ENCODE measurements at regions not wholly inside any gene's neighbourhood (a gene's known extent, or its start where the extent isn't known, plus 50 kb on each side); places are given as distances from the start of the nearest gene placed in this dataset.

DNA sequence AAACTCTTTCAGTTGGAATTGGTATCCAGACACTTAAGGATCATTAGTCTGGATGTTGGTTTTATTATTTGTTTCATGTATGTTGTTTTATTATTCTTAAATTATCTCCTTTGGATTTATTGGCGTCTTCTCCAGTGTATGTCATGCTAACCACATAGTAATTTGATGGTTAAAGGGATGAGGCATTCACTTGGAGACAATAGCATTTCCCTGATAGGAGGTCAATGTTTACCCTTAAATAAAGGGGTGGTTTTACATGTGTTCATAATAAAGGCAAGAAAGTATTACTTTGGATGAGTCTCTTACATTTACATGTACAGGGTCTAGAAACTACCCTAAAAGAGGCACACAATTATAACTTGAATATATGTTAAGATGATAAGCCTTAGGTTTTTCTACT lies 51.2 kb upstream of the RNF144B start:
- no peaks in the 10 kb centered on the region for H3K36me3 ChIP-seq (replicated peaks; ENCODE audit: control insufficient read depth, insufficient read depth, low read length)
- DNase-seq: no peak
- H3K4me3 ChIP-seq (ENCODE audit: insufficient read depth, low read depth, low read length): no peak overlapping the region
- no peaks in the 10 kb centered on the region for H3K27me3 ChIP-seq (ENCODE audit: control insufficient read depth, insufficient read depth, low read length)

DNA sequence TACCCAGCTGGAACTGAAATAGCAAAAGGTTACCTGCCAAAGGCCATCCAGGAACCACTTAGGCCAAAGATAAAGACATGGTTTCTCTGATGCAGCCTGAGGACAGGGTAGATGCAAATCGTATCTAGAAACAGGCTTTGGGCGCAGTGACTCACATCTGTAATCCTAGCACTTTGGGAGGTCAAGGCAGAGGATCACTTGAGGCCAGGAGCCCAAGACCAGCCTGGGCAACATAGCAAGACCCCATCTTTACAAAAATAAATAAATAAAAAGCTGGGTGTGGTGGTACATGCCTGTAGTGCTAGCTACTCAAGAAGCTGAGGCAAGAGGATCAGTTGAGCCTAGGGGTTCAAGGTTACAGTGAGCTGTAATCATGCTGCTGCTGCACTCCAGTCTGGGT lies 52.9 kb upstream of the RNF144B start:
- H3K36me3 ChIP-seq (replicated peaks; ENCODE audit: control insufficient read depth, insufficient read depth, low read length): no peaks in the 10 kb centered on the region
- no peaks in the 10 kb centered on the region for H3K27me3 ChIP-seq (ENCODE audit: control insufficient read depth, insufficient read depth, low read length)
- no peak for DNase-seq
- H3K4me3 ChIP-seq (ENCODE audit: insufficient read depth, low read depth, low read length): no peak overlapping the region

DNA sequence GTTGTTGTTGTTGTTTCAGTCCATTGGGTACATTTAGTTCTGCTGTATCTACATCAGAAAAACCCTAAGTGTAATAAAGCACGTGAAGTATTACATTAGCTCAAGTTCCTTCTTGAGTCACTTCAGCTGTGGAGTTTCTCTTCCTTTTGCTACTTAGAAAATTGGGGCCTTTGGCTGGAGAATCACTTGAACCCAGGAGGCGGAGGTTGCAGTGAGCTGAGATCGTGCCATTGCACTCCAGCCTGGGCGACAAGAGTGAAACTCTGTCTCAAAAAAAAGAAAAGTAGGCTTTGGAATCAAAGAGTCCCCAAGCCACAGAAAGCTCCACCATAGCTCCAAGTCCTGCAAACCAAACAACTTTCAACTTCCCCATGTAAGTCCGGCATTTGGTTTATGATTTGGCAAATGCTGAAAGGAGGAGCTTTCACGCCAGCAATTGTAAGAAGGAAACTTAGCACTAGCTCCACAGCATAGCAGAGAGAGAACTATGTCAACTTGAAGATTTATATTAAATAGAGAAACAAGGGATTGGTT lies 56.5 kb upstream of the RNF144B start:
- DNase-seq: no peak
- Histone ChIP-seq H3K36me3 (replicated peaks; ENCODE audit: control insufficient read depth, insufficient read depth, low read length) (no peaks in the 10 kb centered on the region), H3K4me3 (ENCODE audit: insufficient read depth, low read depth, low read length) (no peak overlapping the region), H3K27me3 (ENCODE audit: control insufficient read depth, insufficient read depth, low read length) (no peaks in the 10 kb centered on the region)

GRCh38 chr6:18329776-18330175 lies 57.4 kb upstream of the RNF144B start:
- DNase-seq: no peak
- no peak overlapping the region for H3K4me3 ChIP-seq (ENCODE audit: insufficient read depth, low read depth, low read length)

GRCh38 chr6:18328540-18328939 lies 58.6 kb upstream of the RNF144B start:
- H3K4me3 ChIP-seq (ENCODE audit: insufficient read depth, low read depth, low read length): no peak overlapping the region
- no peaks in the 10 kb centered on the region for H3K27me3 ChIP-seq (ENCODE audit: control insufficient read depth, insufficient read depth, low read length)
- DNase-seq: no peak
- no peaks in the 10 kb centered on the region for H3K36me3 ChIP-seq (replicated peaks; ENCODE audit: control insufficient read depth, insufficient read depth, low read length)

More at GRCh38 chr6:18329776-18330175, 57.4 kb upstream of the RNF144B start:
- Histone ChIP-seq H3K36me3 (replicated peaks; ENCODE audit: control insufficient read depth, insufficient read depth, low read length) (no peaks in the 10 kb centered on the region), H3K27me3 (ENCODE audit: control insufficient read depth, insufficient read depth, low read length) (no peaks in the 10 kb centered on the region)

DNA sequence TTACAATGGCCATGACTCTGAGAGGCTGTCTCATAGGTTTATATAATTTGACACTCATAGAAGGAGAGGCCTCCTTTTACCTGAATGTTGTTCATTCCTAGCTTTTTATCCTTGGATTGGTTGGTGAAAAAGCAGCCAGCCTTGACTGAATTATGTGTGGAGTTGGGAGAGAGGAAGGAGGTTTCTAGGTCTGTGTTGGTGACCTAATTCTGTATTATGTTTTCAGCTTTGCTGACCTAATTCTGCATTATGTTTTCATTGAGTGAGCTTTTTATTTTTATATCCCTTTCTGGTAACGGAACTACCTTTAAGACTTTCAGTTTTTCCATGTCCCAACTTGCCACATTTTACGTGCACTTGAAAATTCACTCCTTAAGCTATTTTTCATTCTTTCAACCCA lies 59.1 kb upstream of the RNF144B start:
- Histone ChIP-seq H3K4me3 (ENCODE audit: insufficient read depth, low read depth, low read length) (no peak overlapping the region), H3K27me3 (ENCODE audit: control insufficient read depth, insufficient read depth, low read length) (no peaks in the 10 kb centered on the region), H3K36me3 (replicated peaks; ENCODE audit: control insufficient read depth, insufficient read depth, low read length) (no peaks in the 10 kb centered on the region)
- DNase-seq: no peak

GRCh38 chr6:18327626-18328025 lies 59.5 kb upstream of the RNF144B start:
- peak; percentile 54 for DNase-seq
- Histone ChIP-seq H3K36me3 (replicated peaks; ENCODE audit: control insufficient read depth, insufficient read depth, low read length) (no peaks in the 10 kb centered on the region), H3K27me3 (ENCODE audit: control insufficient read depth, insufficient read depth, low read length) (no peaks in the 10 kb centered on the region), H3K4me3 (ENCODE audit: insufficient read depth, low read depth, low read length) (no peak overlapping the region)

- Histone ChIP-seq H3K4me3 (ENCODE audit: insufficient read depth, low read depth, low read length) (no peak overlapping the region), H3K27me3 (ENCODE audit: control insufficient read depth, insufficient read depth, low read length) (no peaks in the 10 kb centered on the region), H3K36me3 (replicated peaks; ENCODE audit: control insufficient read depth, insufficient read depth, low read length) (no peaks in the 10 kb centered on the region)
- no peak for DNase-seq
Measured at GRCh38 chr6:18326980-18327379, 60.2 kb upstream of the RNF144B start.

DNA sequence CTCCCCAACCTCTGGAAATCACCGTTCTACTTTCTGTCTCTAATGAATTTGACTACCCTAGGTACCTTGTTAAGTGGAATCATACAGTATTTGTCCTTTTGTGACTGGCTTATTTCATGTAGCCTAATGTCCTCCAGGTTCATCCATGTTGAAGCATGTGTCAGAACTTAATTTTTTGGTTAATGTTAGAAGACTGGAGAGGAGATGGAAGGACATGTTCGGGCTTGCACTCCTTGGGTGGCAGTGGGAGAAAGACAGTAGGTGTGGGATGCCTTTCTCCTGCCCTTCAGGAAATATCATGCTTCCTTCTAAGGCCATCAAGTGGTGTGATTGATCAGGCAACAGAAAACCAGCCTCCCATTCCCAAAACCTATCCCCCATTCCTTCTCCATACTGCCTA lies 61.1 kb upstream of the RNF144B start:
- H3K36me3 ChIP-seq (replicated peaks; ENCODE audit: control insufficient read depth, insufficient read depth, low read length): no peaks in the 10 kb centered on the region
- no peak for DNase-seq
- H3K27me3 ChIP-seq (ENCODE audit: control insufficient read depth, insufficient read depth, low read length): no peaks in the 10 kb centered on the region
- H3K4me3 ChIP-seq (ENCODE audit: insufficient read depth, low read depth, low read length): no peak overlapping the region

DNA sequence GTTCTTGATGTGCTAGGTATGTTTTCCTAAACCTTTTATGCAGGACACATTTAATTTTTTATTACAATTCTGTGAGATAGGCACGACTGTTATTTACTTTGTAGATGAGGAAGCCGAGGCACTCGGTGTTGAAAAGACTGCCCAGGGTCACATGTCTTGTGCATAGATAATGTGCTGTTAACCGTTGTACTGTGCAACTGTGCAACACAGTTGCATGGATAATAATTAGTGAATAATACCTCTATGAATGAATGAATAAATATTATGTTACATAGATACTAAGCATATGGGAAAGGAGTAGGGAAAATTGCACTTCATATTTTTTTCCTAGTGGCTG lies 60.3 kb upstream of the DEK start:
- Histone ChIP-seq H3K36me3 (replicated peaks; ENCODE audit: control insufficient read depth, insufficient read depth, low read length) (no peaks in the 10 kb centered on the region), H3K4me3 (ENCODE audit: insufficient read depth, low read depth, low read length) (no peak overlapping the region), H3K27me3 (ENCODE audit: control insufficient read depth, insufficient read depth, low read length) (no peaks in the 10 kb centered on the region)
- no peak for DNase-seq

GRCh38 chr6:18323935-18324705 lies 59.8 kb upstream of the DEK start:
- Histone ChIP-seq H3K27me3 (ENCODE audit: control insufficient read depth, insufficient read depth, low read length) (no peaks in the 10 kb centered on the region), H3K36me3 (replicated peaks; ENCODE audit: control insufficient read depth, insufficient read depth, low read length) (no peaks in the 10 kb centered on the region), H3K4me3 (ENCODE audit: insufficient read depth, low read depth, low read length) (no peak overlapping the region)
- peak; percentile 74 for DNase-seq

- no peaks in the 10 kb centered on the region for H3K36me3 ChIP-seq (replicated peaks; ENCODE audit: control insufficient read depth, insufficient read depth, low read length)
- no peak for DNase-seq
- H3K27me3 ChIP-seq (ENCODE audit: control insufficient read depth, insufficient read depth, low read length): no peaks in the 10 kb centered on the region
- no peak overlapping the region for H3K4me3 ChIP-seq (ENCODE audit: insufficient read depth, low read depth, low read length)
Measured at GRCh38 chr6:18317850-18318249, 53.5 kb upstream of the DEK start.

- H3K4me3 ChIP-seq (ENCODE audit: insufficient read depth, low read depth, low read length): no peak overlapping the region
- H3K36me3 ChIP-seq (replicated peaks; ENCODE audit: control insufficient read depth, insufficient read depth, low read length): no peaks in the 10 kb centered on the region
- H3K27me3 ChIP-seq (ENCODE audit: control insufficient read depth, insufficient read depth, low read length): no peaks in the 10 kb centered on the region
- DNase-seq: no peak
Measured at GRCh38 chr6:18314317-18314997, 50.1 kb upstream of the DEK start.

Measured in H7 (cell line).